Motor neuron (in vitro differentiated cells): ENCODE measurements at regions not wholly inside any gene's neighbourhood (a gene's known extent, or its start where the extent isn't known, plus 50 kb on each side); places are given as distances from the start of the nearest gene placed in this dataset.
"Not testable (repeated sequence)": the region's sequence is repeated elsewhere in the genome, so short reads cannot be mapped to it uniquely, and the experiment has no call there.

Source experiments
- ATAC-seq, 8 experiments: fragments of 200-7000 bp; cut with Tn5 transposase; replicated peaks in 6 of 8; 2 replicates each; pipeline ENCODE4 v1.8.0; 2021; ENCODE audit warnings: mild to moderate bottlenecking in 8 of 8, moderate library complexity in 8 of 8
- H3K27ac ChIP-seq, 2 donors: fragments of 250-450 bp; sonication (Bioruptor Pico); 2 replicates each; pipeline ENCODE4 v1.9.0; 2021; ENCODE audit warnings: antibody characterized with exemption in 2 of 2, mild to moderate bottlenecking in 2 of 2, moderate library complexity in 1 of 2
- H3K4me1 ChIP-seq, 2 donors: fragments of 250-450 bp; sonication (Bioruptor Pico); replicated peaks in 1 of 2; 2 replicates each; pipeline ENCODE4 v1.6.1; 2021; ENCODE audit warnings: antibody characterized with exemption in 2 of 2, mild to moderate bottlenecking in 2 of 2, moderate library complexity in 1 of 2
- H3K4me3 ChIP-seq, 5 donors: fragments of 250-450 bp; sonication (Bioruptor Pico); 2 replicates each; pipeline ENCODE4 v1.9.0; 2021; ENCODE audit warnings: antibody characterized with exemption in 5 of 5, mild to moderate bottlenecking in 5 of 5, moderate library complexity in 4 of 5
- WGBS, 10 experiments: fragments of 450-650 bp; shearing (Covaris generic); methylation state at CpG; one replicate each; pipeline ENCODE4 v1.0.0; 2022; 5-methylcytosine and 5-hydroxymethylcytosine counted together
- in situ Hi-C, 9 experiments: fragments of 400-800 bp; cut with MboI; loops; one replicate each; pipeline ENCODE4 v1.15.0; 2021; ENCODE audit warnings: low sequenced_read_pairs in 9 of 9, low pct_unique_long_range_greater_than_20kb in 2 of 9; ENCODE audit not compliant: unreplicated experiment in 9 of 9

DNA sequence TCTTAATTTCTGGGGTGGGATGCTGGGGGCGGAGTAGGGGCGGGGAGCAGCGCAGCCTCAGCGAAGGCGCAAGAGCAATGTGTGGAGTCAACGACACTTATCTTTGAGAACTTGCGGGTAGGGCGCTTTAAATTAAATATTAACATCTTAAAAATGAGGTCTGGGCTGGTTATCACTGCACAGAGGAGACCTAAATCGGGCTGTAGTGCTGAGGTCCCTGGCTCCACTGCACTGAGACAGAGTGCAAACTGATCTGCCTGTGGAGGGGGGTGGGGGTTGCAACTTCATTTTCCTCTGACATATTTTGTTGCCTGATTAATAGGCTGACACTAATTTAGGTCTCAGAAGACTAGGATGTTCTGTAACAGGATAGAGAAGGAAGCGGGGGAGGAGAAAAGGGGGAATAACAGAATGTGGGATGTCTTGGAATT, 253.0 kb upstream of the FANCL start:
- WGBS, 10 experiments = 17 to 100% (median 49%) methylated on average over 1 to 6 of the region's 10 CpGs; no CpG with 5 or more reads in 3 of the 10 experiments
- in situ Hi-C loops = no loop called here

GRCh38 chr2:58484629-58485028, 243.5 kb upstream of the FANCL start:
- 21 to 100% (median 93%) methylated on average over 2 to 4 of the region's 4 CpGs for WGBS, 10 experiments
- in situ Hi-C loops = no loop called here
- Histone ChIP-seq H3K27ac (no peak overlapping the region), H3K4me3 (no peak overlapping the region), H3K4me1 (no peaks in the 10 kb centered on the region)
- no peak for ATAC-seq

More for the DNA sequence above, 253.0 kb upstream of the FANCL start:
- no peak overlapping the region for H3K27ac ChIP-seq
- H3K4me3 ChIP-seq = no peak overlapping the region
- H3K4me1 ChIP-seq = peaks cover 4 to 22% of the 10 kb centered on the region in 2 donors
- ATAC-seq = no peak

- WGBS, 10 experiments = 0 to 100% (median 73%) methylated on average over 1 of the region's 1 CpG; no CpG with 5 or more reads in 1 of the 10 experiments
- in situ Hi-C loops = no loop called here
- no peak for ATAC-seq
- peaks cover 0 to 1% of the 10 kb centered on the region in 2 donors for H3K4me1 ChIP-seq
- no peak overlapping the region for H3K27ac ChIP-seq
- H3K4me3 ChIP-seq = no peak overlapping the region
These were observed 243.1 kb upstream of the FANCL start for GRCh38 chr2:58484221-58484620.

GRCh38 chr2:58483307-58483706, 242.2 kb upstream of the FANCL start:
- Histone ChIP-seq H3K4me1 (peaks cover 0 to 3% of the 10 kb centered on the region in 2 donors), H3K4me3 (no peak overlapping the region), H3K27ac (no peak overlapping the region)
- WGBS, 10 experiments = 13 to 100% (median 96%) methylated on average over 1 to 3 of the region's 3 CpGs; no CpG with 5 or more reads in 2 of the 10 experiments
- in situ Hi-C loops = no loop called here
- ATAC-seq = no peak

DNA sequence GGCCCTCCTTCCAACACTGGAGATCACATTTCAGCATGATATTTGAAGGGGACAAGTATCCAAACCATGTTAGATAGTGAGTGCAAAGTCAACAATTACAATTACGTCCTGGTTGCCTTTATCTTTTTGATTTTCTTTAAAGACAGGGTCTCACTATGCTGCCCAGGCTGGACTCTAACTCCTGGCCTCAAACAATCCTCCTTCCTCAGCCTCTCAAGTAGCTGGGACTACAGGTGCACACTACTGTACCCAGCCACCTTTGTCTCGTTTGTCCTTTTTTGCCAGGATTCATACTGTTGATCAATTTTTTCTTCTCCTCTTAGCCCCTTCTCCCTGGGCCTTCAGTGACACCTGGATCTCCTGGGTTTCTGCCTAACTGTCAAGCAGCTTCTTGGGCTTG, 240.5 kb upstream of the FANCL start:
- ATAC-seq = no peak
- 0 to 100% (median 64%) methylated on average over 1 to 2 of the region's 2 CpGs; no CpG with 5 or more reads in 3 of the 10 experiments for WGBS, 10 experiments
- no peak overlapping the region for H3K4me3 ChIP-seq
- H3K4me1 ChIP-seq = peaks cover 0 to 3% of the 10 kb centered on the region in 2 donors
- in situ Hi-C loops = no loop called here
- H3K27ac ChIP-seq = no peak overlapping the region

- 80 to 100% (median 93%) methylated on average over 1 to 2 of the region's 2 CpGs; no CpG with 5 or more reads in 6 of the 10 experiments for WGBS, 10 experiments
These were observed 239.0 kb upstream of the FANCL start for GRCh38 chr2:58480141-58480540.

GRCh38 chr2:58479535-58480140, 238.5 kb upstream of the FANCL start:
- 19 to 71% (median 52%) methylated on average over 1 to 10 of the region's 12 CpGs for WGBS, 10 experiments
- no peak overlapping the region for H3K27ac ChIP-seq
- H3K4me1 ChIP-seq = peaks cover 0 to 6% of the 10 kb centered on the region in 2 donors
- peak in 1 of 8 experiments; percentile 77 for ATAC-seq
- in situ Hi-C loops = no loop called here
- no peak overlapping the region for H3K4me3 ChIP-seq

More at GRCh38 chr2:58480141-58480540, 239.0 kb upstream of the FANCL start:
- ATAC-seq = peak in 1 of 8 experiments; percentile 79
- in situ Hi-C loops = no loop called here
- no peak overlapping the region for H3K27ac ChIP-seq
- H3K4me3 ChIP-seq = no peak overlapping the region
- H3K4me1 ChIP-seq = peaks cover 0 to 6% of the 10 kb centered on the region in 2 donors

DNA sequence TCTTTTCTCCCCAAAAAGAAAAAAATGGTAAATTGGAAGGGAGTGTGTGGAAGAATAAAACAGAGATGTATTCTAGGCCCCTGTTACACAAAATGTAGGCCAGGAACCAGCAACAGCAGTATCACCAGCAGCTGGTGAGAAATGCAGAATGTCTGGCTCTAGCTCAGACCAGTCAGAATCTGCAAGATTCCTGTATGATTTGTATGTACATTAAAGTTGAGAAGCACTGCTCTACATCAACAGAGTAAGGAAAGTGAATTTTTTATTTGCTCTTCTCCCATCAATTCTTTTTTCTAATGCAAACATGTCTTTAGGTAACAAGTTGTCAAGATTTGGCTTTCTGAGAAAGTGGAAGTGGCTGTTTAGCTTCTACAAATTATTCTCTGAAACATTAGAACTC, 235.4 kb upstream of the FANCL start:
- ATAC-seq = no peak
- no peak overlapping the region for H3K4me3 ChIP-seq
- no peak overlapping the region for H3K27ac ChIP-seq
- H3K4me1 ChIP-seq = peaks cover 0 to 6% of the 10 kb centered on the region in 2 donors
- in situ Hi-C loops = no loop called here

DNA sequence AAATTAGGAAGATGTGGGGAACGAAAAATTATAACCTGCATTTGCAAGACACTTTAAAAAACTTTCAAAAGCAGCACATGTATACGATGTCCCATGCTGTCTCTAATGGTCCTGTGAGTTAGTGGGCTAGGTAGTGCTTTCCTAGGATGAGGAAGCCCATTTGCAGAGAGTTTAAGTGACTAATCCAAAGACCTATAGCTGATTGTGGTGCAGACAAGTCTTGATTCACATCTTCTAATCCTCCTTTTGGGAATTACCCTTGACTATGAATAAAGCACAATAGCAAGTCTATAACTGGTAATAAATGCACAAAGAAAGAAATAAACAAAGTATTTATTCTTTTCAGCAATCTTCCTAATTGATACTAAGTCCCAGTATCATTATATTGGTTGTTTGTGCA, 234.6 kb upstream of the FANCL start:
- no peak overlapping the region for H3K4me3 ChIP-seq
- in situ Hi-C loops = no loop called here
- no peak for ATAC-seq
- no peak overlapping the region for H3K27ac ChIP-seq
- 0 to 87% (median 52%) methylated on average over 1 to 2 of the region's 2 CpGs for WGBS, 10 experiments
- peaks cover 0 to 6% of the 10 kb centered on the region in 2 donors for H3K4me1 ChIP-seq

- Histone ChIP-seq H3K4me3 (no peak overlapping the region), H3K4me1 (peaks cover 4 to 13% of the 10 kb centered on the region in 2 donors), H3K27ac (no peak overlapping the region)
- ATAC-seq = no peak
- in situ Hi-C loops = no loop called here
- WGBS, 10 experiments = 43 to 100% (median 88%) methylated on average over 1 to 4 of the region's 4 CpGs; no CpG with 5 or more reads in 1 of the 10 experiments
These were observed 232.0 kb upstream of the FANCL start for GRCh38 chr2:58473165-58473564.

DNA sequence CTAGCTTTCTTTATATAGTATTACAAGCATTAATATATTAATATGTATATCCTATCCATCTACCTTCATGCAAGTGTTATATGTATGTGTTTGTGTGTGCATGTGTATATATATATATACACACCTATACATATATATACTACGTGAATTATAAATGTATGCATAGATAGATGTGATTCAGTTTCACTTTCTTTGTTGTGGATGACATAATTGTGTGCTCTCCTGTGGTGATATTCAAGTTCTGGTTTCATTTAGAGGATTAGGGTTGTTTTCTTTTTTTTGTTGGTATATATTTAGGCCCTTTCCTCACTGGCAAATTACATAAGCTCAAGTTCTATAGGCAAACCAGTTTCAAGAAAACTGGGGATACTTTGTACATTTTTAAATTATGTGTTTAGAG, 225.7 kb upstream of the FANCL start:
- ATAC-seq = no peak
- in situ Hi-C loops = no loop called here

DNA sequence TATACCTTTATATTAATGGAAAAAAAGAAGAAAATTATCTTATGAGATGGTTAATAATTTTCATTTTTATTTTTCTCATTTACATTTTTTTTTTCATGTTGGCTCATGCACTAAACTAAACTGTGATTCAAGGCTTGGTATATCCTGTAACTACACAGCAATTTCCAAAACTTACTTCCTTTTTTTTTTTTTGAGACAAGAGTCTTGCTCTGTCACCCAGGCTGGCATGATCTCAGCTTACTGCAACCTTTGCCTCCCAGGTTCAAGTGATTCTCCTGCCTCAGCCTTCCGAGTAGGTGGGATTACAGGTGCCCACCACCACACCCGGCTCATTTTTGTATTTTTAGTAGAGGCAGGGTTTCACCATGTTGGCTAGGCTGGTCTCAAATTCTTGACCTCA, 224.9 kb upstream of the FANCL start:
- WGBS, 10 experiments = 8 to 100% (median 76%) methylated on average over 2 of the region's 2 CpGs; no CpG with 5 or more reads in 2 of the 10 experiments
- peaks cover 4 to 14% of the 10 kb centered on the region in 2 donors for H3K4me1 ChIP-seq
- in situ Hi-C loops, ATAC-seq, H3K4me3 ChIP-seq, H3K27ac ChIP-seq: not testable (repeated sequence)

More for the DNA sequence above, 225.7 kb upstream of the FANCL start:
- Histone ChIP-seq H3K4me1 (peaks cover 4 to 14% of the 10 kb centered on the region in 2 donors), H3K4me3 (no peak overlapping the region), H3K27ac (no peak overlapping the region)
- 25 to 100% (median 83%) methylated on average over 1 of the region's 1 CpG; no CpG with 5 or more reads in 7 of the 10 experiments for WGBS, 10 experiments

- ATAC-seq = no peak
- 75 to 100% (median 91%) methylated on average over 2 to 22 of the region's 22 CpGs for WGBS, 10 experiments
- in situ Hi-C loops = no loop called here
- Histone ChIP-seq H3K4me1 (no peaks in the 10 kb centered on the region), H3K27ac (no peak overlapping the region), H3K4me3 (no peak overlapping the region)
These were observed 219.5 kb upstream of the FANCL start for GRCh38 chr2:58460670-58461069.
